ENCODE measurements at regions not wholly inside any gene's neighbourhood (a gene's known extent, or its start where the extent isn't known, plus 50 kb on each side); places are given as distances from the start of the nearest gene placed in this dataset.

DNA sequence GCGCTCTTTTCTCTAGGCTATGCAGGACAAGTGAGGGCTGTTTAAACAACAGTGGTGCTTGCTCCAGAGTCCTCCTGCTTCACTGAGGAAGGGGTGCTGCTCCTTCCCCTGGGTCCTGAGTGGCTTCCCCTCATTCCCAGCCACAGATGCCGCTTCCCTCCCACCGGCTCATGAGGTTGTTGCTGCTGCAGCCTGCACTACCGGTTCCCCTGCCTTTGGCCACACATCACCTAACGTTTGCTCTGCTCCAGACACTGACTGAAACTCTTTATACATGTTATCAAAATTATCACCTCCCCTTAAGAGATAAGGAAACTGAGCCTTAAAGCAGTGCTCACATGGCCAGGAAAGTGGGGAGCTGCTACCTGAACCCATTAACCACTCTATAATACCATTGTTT lies 130.8 kb upstream of the LGALSL start:
- TF ChIP-seq POLR2A (IDR thresholded peaks at IDR 0.05) (no peak), CTCF (IDR thresholded peaks at IDR 0.05) (no peak)
